SK-N-MC (cell line): ENCODE measurements at regions not wholly inside any gene's neighbourhood (a gene's known extent, or its start where the extent isn't known, plus 50 kb on each side); places are given as distances from the start of the nearest gene placed in this dataset.

ENCODE experiments used
- EZH2 ChIP-seq: fragments of 200-600 bp; sonication (generic); IDR thresholded peaks from one replicate; pipeline ENCODE4 v1.6.1; 2017; ENCODE audit warnings: antibody characterized with exemption
- POLR2AphosphoS5 ChIP-seq: IDR thresholded peaks from 2 replicates; pipeline ENCODE4 v1.6.1; 2012; ENCODE audit warnings: mild to moderate bottlenecking, low read depth, low read length, borderline replicate concordance

DNA sequence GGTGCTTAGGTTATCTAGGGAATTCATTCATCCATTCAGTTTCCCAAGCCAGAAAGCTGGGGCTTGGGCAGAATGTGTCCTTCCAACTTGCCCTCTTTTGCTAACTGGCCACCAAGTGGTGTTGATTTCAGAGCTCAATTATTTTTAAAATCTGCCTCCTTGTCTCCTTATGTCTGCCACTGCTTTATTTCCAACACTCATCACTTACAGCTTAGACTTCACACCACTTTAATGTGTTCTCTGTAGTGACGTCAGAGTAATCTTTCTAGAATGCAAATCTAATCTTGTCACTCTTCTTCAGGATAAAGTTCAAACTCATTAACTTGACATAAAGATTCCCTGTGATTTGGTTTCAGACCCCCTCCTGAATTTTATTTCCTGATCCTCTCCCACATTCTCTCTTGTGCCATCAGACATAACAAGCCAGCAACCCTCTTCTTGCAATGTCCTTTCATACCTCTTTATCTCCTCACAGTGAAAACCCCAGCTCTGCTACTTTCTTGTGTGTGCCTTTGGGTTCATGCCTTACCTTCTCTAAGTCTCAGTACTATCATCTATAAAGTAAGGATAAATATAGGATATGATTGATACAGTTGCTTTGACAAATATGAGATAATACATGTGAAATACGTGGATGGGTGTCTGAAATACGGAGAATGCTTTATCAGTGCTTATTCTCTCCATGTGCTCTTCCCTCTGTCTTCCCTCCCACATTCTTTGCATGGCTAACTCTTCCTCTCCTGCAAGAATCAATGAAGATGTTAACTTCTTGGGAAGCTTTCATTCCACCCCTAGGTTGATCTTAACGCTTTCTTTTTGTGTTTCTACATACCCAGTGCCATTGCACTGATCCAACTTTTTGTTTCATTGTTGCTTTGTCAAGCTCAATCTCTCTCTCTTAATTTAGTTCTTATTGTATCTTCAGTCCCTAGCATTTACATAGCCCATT, 522.7 kb upstream of the FZD8 start:
- TF ChIP-seq EZH2, result no peak
- TF ChIP-seq POLR2AphosphoS5, result no peak
